Upper lobe of left lung (tissue), 6 donors: ENCODE measurements at regions not wholly inside any gene's neighbourhood (a gene's known extent, or its start where the extent isn't known, plus 50 kb on each side); places are given as distances from the start of the nearest gene placed in this dataset.
"Not testable (repeated sequence)": the region's sequence is repeated elsewhere in the genome, so short reads cannot be mapped to it uniquely, and the experiment has no call there.

ENCODE experiments used
- ATAC-seq, 2 donors: fragments of 200-7000 bp; cut with Tn5 transposase; one replicate each; pipeline ENCODE4 v1.9.1; 2022; ENCODE audit warnings: mild to moderate bottlenecking in 2 of 2, moderate library complexity in 2 of 2; ENCODE audit not compliant: low FRiP score in 2 of 2
- DNase-seq, 2 donors: peaks; one replicate each; pipeline ENCODE4 v3.0.0-alpha.2; 2019 to 2020
- H3K27ac ChIP-seq, 4 donors: fragments of 200-600 bp; sonication (generic); one replicate each; pipeline ENCODE4 v1.5.1; 2016 to 2019
- H3K27me3 ChIP-seq, 4 donors: fragments of 200-600 bp; sonication (generic); one replicate each; pipeline ENCODE4 v1.5.1; 2017 to 2019
- H3K36me3 ChIP-seq, 4 donors: fragments of 200-600 bp; sonication (generic); one replicate each; pipeline ENCODE4 v1.5.1; 2016 to 2019
- H3K4me1 ChIP-seq, 4 donors: fragments of 200-600 bp; sonication (generic); one replicate each; pipeline ENCODE4 v1.5.1; 2018 to 2019
- H3K4me3 ChIP-seq, 4 donors: fragments of 200-600 bp; sonication (generic); one replicate each; pipeline ENCODE4 v1.5.1; 2017 to 2019; ENCODE audit warnings: mild to moderate bottlenecking in 2 of 4, moderate library complexity in 1 of 4
- H3K9me3 ChIP-seq, 4 donors: fragments of 200-600 bp; sonication (generic); one replicate each; pipeline ENCODE4 v1.5.1; 2018 to 2019
- CTCF ChIP-seq, 6 experiments: fragments of 450-650 bp in 4 of 6; fragments of 200-600 bp in 2 of 6; sonication (generic) in 2 of 6; IDR thresholded peaks; one replicate each; pipeline ENCODE4 v1.5.1; 2016 to 2019; ENCODE audit warnings: antibody characterized with exemption in 6 of 6
- EP300 ChIP-seq, 4 donors: sonication (generic); formaldehyde crosslinking; IDR thresholded peaks; one replicate each; pipeline ENCODE4 v1.5.1; 2017; ENCODE audit warnings: antibody characterized with exemption in 4 of 4, control low read depth in 2 of 4
- POLR2A ChIP-seq, 4 donors: fragments of 450-650 bp; IDR thresholded peaks; one replicate each; pipeline ENCODE4 v1.5.1; 2016 to 2017; ENCODE audit warnings: antibody characterized with exemption in 4 of 4, mild to moderate bottlenecking in 2 of 4
- POLR2AphosphoS5 ChIP-seq, 2 donors: sonication (generic); formaldehyde crosslinking; IDR thresholded peaks; one replicate each; pipeline ENCODE4 v1.5.1; 2017; ENCODE audit warnings: antibody characterized with exemption in 2 of 2
- WGBS, 2 donors: methylation state at CpG; one replicate each; pipeline ENCODE4 v1.1.5; 2017 to 2018; 5-methylcytosine and 5-hydroxymethylcytosine counted together
- donor health status: DM: no; HTN: no; CAD: no; lungs with moderate emphysema.
- donor health status: DM: no; HTN: yes; CAD: no; lungs with severe emphysema.

DNA sequence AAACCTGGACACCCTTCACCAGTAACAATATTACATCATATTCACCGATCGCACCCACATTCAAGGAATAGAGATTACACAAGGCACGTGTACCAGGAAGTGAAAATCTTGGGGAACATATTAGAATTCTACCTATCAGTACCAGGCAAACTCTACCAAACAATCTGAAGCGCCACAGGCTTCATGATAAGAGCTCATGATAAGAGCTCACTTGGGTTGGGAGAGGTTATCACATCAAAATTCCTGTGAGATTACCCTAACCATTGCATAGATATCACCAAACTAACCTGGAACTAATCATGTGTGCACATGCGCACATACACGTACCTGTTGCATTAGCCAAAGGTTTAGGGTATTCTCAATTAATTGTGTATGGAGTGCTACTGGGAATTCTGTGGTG is 1861.3 kb downstream of the PCDH9 start:
- Histone ChIP-seq H3K36me3 (no peaks in the 10 kb centered on the region), H3K27ac (no peak overlapping the region), H3K9me3 (no peaks in the 10 kb centered on the region), H3K27me3 (no peaks in the 10 kb centered on the region), H3K4me3 (no peak overlapping the region), H3K4me1 (no peaks in the 10 kb centered on the region)
- ATAC-seq = no peak
- 83 to 87% methylated on average over 6 of the region's 6 CpGs for WGBS, 2 donors
- TF ChIP-seq EP300 (IDR thresholded peaks at IDR 0.05) (no peak), POLR2A (IDR thresholded peaks at IDR 0.05) (no peak), POLR2AphosphoS5 (IDR thresholded peaks at IDR 0.05) (no peak), CTCF (IDR thresholded peaks at IDR 0.05) (no peak)
- no peak for DNase-seq

DNA sequence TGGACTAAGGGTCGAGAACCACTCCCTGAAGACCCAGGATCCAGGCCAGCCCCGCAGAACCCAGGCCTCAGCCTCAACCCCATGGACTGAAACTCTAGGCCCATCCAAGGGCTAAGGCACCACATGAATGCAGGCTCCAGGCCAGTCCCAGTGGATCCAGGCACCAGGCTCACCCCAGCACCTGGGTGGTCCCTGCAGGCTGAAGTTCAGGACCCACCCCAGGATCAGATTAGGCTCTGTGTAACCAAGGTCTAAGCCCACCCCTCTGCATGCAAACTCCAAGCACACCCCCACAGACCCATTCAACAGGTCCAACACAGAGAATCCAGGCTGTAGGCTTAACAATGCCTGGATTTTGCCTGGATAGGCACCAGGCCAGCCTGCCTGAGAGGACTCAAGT is 1876.2 kb downstream of the PCDH9 start:
- DNase-seq = peak in 1 of 2 donors; percentile 13
- peaks cover 0 to 4% (median 2%) of the 10 kb centered on the region in 4 donors for H3K9me3 ChIP-seq
- no peak overlapping the region for H3K27ac ChIP-seq
- no peak overlapping the region for H3K4me3 ChIP-seq
- H3K27me3 ChIP-seq = no peaks in the 10 kb centered on the region
- WGBS, 2 donors = 100% methylated on average over 1 of the region's 2 CpGs; no CpG with 5 or more reads in 1 of the 2 donors
- no peaks in the 10 kb centered on the region for H3K4me1 ChIP-seq
- peak in 1 of 2 donors; percentile 11 for ATAC-seq
- H3K36me3 ChIP-seq = no peaks in the 10 kb centered on the region
- TF ChIP-seq POLR2AphosphoS5 (IDR thresholded peaks at IDR 0.05) = no peak
- TF ChIP-seq EP300 (IDR thresholded peaks at IDR 0.05) = no peak
- no peak for TF ChIP-seq CTCF (IDR thresholded peaks at IDR 0.05)
- no peak for TF ChIP-seq POLR2A (IDR thresholded peaks at IDR 0.05)

DNA sequence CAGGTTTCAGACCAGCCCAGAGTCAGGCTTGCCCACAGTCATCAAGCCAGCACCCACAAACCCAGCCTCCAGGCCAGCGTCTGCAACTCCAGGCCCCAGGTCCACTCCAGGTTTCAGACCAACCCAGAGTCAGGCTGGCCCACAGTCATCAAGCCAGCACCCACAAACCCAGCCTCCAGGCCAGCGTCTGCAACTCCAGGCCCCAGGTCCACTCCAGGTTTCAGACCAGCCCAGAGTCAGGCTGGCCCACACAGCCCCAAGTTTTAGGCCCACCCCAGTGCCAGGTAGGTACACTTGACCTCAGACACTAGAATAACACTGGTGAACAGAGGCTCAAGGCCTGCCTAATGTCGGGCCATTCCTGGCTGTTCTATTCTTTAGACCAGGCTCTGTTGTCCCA is 1877.0 kb downstream of the PCDH9 start:
- not testable (repeated sequence) for H3K4me1 ChIP-seq, H3K27ac ChIP-seq, H3K36me3 ChIP-seq, H3K9me3 ChIP-seq, H3K4me3 ChIP-seq, H3K27me3 ChIP-seq
- WGBS, 2 donors = 79% methylated on average over 2 to 3 of the region's 3 CpGs
- ATAC-seq (peak in 1 of 2 donors; percentile 19), DNase-seq (peak in 1 of 2 donors; percentile 44)

GRCh38 chr13:65347420-65348030 is 1882.6 kb downstream of the PCDH9 start:
- ATAC-seq (no peak), DNase-seq (no peak)
- Histone ChIP-seq H3K4me3 (no peak overlapping the region), H3K27me3 (no peaks in the 10 kb centered on the region), H3K27ac (no peak overlapping the region), H3K36me3 (no peaks in the 10 kb centered on the region), H3K9me3 (no peaks in the 10 kb centered on the region), H3K4me1 (no peaks in the 10 kb centered on the region)
- 89 to 94% methylated on average over 2 of the region's 2 CpGs for WGBS, 2 donors
- TF ChIP-seq POLR2A (IDR thresholded peaks at IDR 0.05) (no peak), CTCF (IDR thresholded peaks at IDR 0.05) (no peak), POLR2AphosphoS5 (IDR thresholded peaks at IDR 0.05) (no peak), EP300 (IDR thresholded peaks at IDR 0.05) (no peak)

DNA sequence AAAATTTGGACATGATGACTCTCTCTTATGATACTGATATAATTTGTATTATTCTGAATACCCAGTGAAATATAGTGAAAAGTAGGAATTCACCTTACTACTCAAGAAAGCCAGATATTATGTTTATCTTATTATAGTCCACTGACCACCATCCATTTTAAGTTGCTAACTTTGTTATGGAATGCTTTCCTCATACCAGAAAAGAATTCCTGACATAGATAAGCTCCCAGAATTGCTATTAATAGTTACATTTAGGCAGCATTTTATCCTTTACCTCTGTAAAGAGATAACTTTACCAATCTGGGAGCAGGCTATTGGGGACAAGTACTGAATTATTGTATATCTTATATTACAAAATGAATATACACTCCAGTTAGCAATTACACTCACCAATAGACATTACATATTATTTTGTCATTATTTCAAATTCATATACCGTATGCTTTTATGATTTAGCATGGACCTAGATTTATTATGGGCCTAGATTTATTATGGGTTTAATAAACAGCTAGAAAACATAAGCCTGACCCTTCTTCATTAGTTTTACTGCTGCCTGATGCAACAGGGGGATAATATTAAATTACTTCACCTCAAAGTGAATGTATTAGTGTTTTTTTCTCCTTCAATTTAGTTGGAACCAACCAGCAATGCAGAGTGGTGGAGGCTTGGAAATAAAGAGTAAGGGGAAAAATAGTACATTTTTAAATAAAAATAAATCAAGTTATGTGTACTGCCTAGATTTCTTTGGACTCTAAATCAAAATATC is 1886.1 kb downstream of the PCDH9 start:
- no peak for ATAC-seq
- H3K27ac ChIP-seq = no peak overlapping the region
- H3K4me3 ChIP-seq = no peak overlapping the region
- H3K9me3 ChIP-seq = no peaks in the 10 kb centered on the region
- no peak for TF ChIP-seq EP300 (IDR thresholded peaks at IDR 0.05)
- no peak for TF ChIP-seq POLR2A (IDR thresholded peaks at IDR 0.05)
- no peak for TF ChIP-seq POLR2AphosphoS5 (IDR thresholded peaks at IDR 0.05)
- no peak for TF ChIP-seq CTCF (IDR thresholded peaks at IDR 0.05)
- 0 to 15% methylated on average over 1 of the region's 1 CpG for WGBS, 2 donors
- no peaks in the 10 kb centered on the region for H3K4me1 ChIP-seq
- no peak for DNase-seq
- H3K27me3 ChIP-seq = no peaks in the 10 kb centered on the region
- no peaks in the 10 kb centered on the region for H3K36me3 ChIP-seq
